KMS-11 (cell line): ENCODE measurements at regions not wholly inside any gene's neighbourhood (a gene's known extent, or its start where the extent isn't known, plus 50 kb on each side); places are given as distances from the start of the nearest gene placed in this dataset.

Source experiments
- H2AFZ ChIP-seq: fragments of 200-600 bp; sonication (generic); 2 replicates; pipeline ENCODE4 v1.6.1; 2016; ENCODE audit warnings: antibody characterized with exemption, mixed run types, low read depth
- H3K27ac ChIP-seq: fragments of 200-600 bp; sonication (generic); 2 replicates; pipeline ENCODE4 v1.6.1; 2016; ENCODE audit warnings: mild to moderate bottlenecking, mixed run types
- H3K27me3 ChIP-seq: fragments of 200-600 bp; sonication (generic); 2 replicates; pipeline ENCODE4 v1.6.1; 2017; ENCODE audit warnings: mild to moderate bottlenecking, low read depth, mixed run types, moderate library complexity; ENCODE audit not compliant: insufficient read depth
- H3K36me3 ChIP-seq: fragments of 200-600 bp; sonication (generic); 2 replicates; pipeline ENCODE4 v1.6.1; 2017; ENCODE audit warnings: mild to moderate bottlenecking, mixed run types; ENCODE audit not compliant: insufficient read depth
- H3K4me1 ChIP-seq: fragments of 200-600 bp; sonication (generic); 2 replicates; pipeline ENCODE4 v1.6.1; 2016; ENCODE audit warnings: mild to moderate bottlenecking, low read depth, mixed run types; ENCODE audit not compliant: poor library complexity, severe bottlenecking
- H3K4me2 ChIP-seq: fragments of 200-600 bp; sonication (generic); 2 replicates; pipeline ENCODE4 v1.7.0; 2016; ENCODE audit warnings: mild to moderate bottlenecking, mixed run types
- H3K4me3 ChIP-seq: fragments of 200-600 bp; sonication (generic); IDR thresholded peaks from 2 replicates; pipeline ENCODE4 v1.6.1; 2017; ENCODE audit warnings: low read depth, low read length, mixed read lengths; ENCODE audit not compliant: insufficient read depth
- H3K79me2 ChIP-seq: fragments of 200-600 bp; sonication (generic); 2 replicates; pipeline ENCODE4 v1.6.1; 2016; ENCODE audit warnings: low read depth, mixed run types; ENCODE audit not compliant: insufficient read depth
- H3K9ac ChIP-seq: fragments of 200-600 bp; sonication (generic); 2 replicates; pipeline ENCODE4 v1.6.1; 2016; ENCODE audit warnings: mild to moderate bottlenecking, mixed run types
- H4K20me1 ChIP-seq: fragments of 200-600 bp; sonication (generic); 2 replicates; pipeline ENCODE4 v1.6.1; 2016; ENCODE audit warnings: mild to moderate bottlenecking, mixed run types; ENCODE audit not compliant: insufficient read depth
- CTCF ChIP-seq: fragments of 200-600 bp; sonication (generic); conservative IDR thresholded peaks from 2 replicates; pipeline ENCODE4 v1.6.1; 2017; ENCODE audit warnings: low read depth, mild to moderate bottlenecking, antibody characterized with exemption, low read length, moderate library complexity, mixed read lengths

DNA sequence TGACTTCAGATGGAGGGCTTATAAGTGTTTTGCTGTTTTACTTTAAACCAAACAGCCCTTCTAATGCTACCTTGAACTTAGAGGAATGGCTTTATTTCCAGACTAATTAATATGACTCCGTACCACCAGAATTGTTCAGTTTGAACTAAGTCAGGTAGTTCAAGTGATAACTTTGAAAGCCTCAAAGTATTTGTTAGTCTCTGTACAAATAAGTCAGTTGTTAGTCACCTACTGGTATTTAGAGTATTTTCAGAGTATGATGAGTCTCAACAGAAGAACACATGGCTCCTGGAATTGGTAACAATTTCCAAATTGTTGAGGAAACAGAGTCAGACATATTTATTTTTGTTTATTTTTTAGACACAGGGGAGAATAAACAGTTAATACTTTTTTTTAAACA lies 381.8 kb upstream of the NRXN1 start:
- Histone ChIP-seq H3K27me3 (no peaks in the 10 kb centered on the region), H3K9ac (no peak overlapping the region), H2AFZ (no peak overlapping the region), H3K4me2 (no peak overlapping the region), H3K27ac (no peak overlapping the region), H3K4me1 (no peaks in the 10 kb centered on the region), H3K36me3 (no peaks in the 10 kb centered on the region), H4K20me1 (no peaks in the 10 kb centered on the region), H3K4me3 (no peak overlapping the region), H3K79me2 (no peaks in the 10 kb centered on the region)
- TF ChIP-seq CTCF = no peak

GRCh38 chr2:51410331-51410730 lies 378.4 kb upstream of the NRXN1 start:
- H3K27me3 ChIP-seq = no peaks in the 10 kb centered on the region
- no peak overlapping the region for H3K4me2 ChIP-seq
- H4K20me1 ChIP-seq = no peaks in the 10 kb centered on the region
- no peaks in the 10 kb centered on the region for H3K79me2 ChIP-seq
- H3K4me3 ChIP-seq = no peak overlapping the region
- no peaks in the 10 kb centered on the region for H3K4me1 ChIP-seq
- H3K36me3 ChIP-seq = no peaks in the 10 kb centered on the region
- TF ChIP-seq CTCF = no peak
- H3K27ac ChIP-seq = no peak overlapping the region
- H3K9ac ChIP-seq = no peak overlapping the region
- no peak overlapping the region for H2AFZ ChIP-seq

- no peaks in the 10 kb centered on the region for H3K79me2 ChIP-seq
- H3K4me1 ChIP-seq = no peaks in the 10 kb centered on the region
- no peak overlapping the region for H3K4me3 ChIP-seq
- H3K27me3 ChIP-seq = no peaks in the 10 kb centered on the region
- no peak overlapping the region for H3K4me2 ChIP-seq
- TF ChIP-seq CTCF = no peak
- H3K9ac ChIP-seq = no peak overlapping the region
- no peaks in the 10 kb centered on the region for H4K20me1 ChIP-seq
- H3K36me3 ChIP-seq = no peaks in the 10 kb centered on the region
- H2AFZ ChIP-seq = no peak overlapping the region
- no peak overlapping the region for H3K27ac ChIP-seq
Measured at GRCh38 chr2:51409920-51410319, 378.0 kb upstream of the NRXN1 start.

DNA sequence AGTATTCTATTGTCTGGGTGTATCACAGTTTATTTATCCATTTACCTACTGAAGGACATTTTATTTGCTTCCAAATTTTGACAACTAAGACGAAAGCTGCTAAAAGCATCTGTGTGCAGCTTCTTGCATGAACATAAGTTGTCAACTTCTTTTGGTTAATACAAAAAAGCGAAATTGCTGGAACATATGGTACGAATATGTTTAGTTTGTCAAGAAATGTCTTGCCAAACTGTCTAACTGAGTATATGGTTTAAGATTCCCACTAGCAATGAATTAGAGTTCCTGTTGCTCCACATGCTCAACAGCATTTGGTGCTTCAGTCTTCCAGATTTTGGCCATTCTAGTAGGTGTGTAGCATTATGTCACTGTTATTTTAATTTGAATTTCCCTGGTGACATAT lies 372.3 kb upstream of the NRXN1 start:
- Histone ChIP-seq H2AFZ (no peak overlapping the region), H3K36me3 (no peaks in the 10 kb centered on the region; the same call in 1 of the 2 replicates), H3K9ac (no peak overlapping the region), H3K4me1 (no peaks in the 10 kb centered on the region), H3K79me2 (no peaks in the 10 kb centered on the region), H3K27ac (no peak overlapping the region), H3K4me3 (no peak overlapping the region), H4K20me1 (no peaks in the 10 kb centered on the region), H3K4me2 (no peak overlapping the region), H3K27me3 (no peaks in the 10 kb centered on the region)
- TF ChIP-seq CTCF = no peak

DNA sequence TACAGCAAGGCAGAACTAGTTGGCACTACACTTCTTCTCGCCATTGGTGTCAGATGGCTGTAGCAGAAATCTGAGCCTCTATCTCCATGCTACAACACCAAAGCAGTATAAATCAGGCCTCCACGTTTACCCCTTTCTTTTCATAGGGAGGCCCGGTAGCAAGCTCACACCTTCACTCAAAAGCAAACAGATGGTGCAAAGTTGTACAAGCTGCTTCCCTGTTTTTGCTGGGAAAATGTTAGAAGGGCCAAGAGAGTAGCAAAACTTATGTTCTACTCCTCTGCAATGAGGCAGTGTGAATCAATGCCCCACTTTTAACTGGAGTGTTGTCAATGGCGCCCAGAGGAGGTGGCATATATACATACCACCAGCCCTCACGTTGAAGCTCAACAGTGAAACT lies 369.6 kb upstream of the NRXN1 start:
- no peaks in the 10 kb centered on the region for H3K4me1 ChIP-seq
- no peak overlapping the region for H3K4me3 ChIP-seq
- H3K27ac ChIP-seq = no peak overlapping the region
- H4K20me1 ChIP-seq = no peaks in the 10 kb centered on the region
- H2AFZ ChIP-seq = no peak overlapping the region
- no peaks in the 10 kb centered on the region for H3K79me2 ChIP-seq
- no peaks in the 10 kb centered on the region; the same call in 1 of the 2 replicates for H3K36me3 ChIP-seq
- H3K27me3 ChIP-seq = no peaks in the 10 kb centered on the region
- H3K9ac ChIP-seq = no peak overlapping the region
- no peak overlapping the region for H3K4me2 ChIP-seq
- no peak for TF ChIP-seq CTCF
